PFSK-1 (cell line): ENCODE measurements at regions not wholly inside any gene's neighbourhood (a gene's known extent, or its start where the extent isn't known, plus 50 kb on each side); places are given as distances from the start of the nearest gene placed in this dataset.

Experiments used
- FOXP2 ChIP-seq: optimal IDR thresholded peaks from 2 replicates; pipeline ENCODE3; 2011; ENCODE audit warnings: borderline replicate concordance, control low read depth, inconsistent platforms; ENCODE audit not compliant: insufficient read depth; ENCODE audit errors: extremely low read length, extremely low read depth
- POLR2AphosphoS5 ChIP-seq: IDR thresholded peaks from 2 replicates; pipeline ENCODE4 v1.6.1; 2012; ENCODE audit warnings: low read depth, mild to moderate bottlenecking, control low read depth, low read length, moderate library complexity
- SIN3A ChIP-seq: IDR thresholded peaks from 2 replicates; pipeline ENCODE4 v1.6.1; 2012; ENCODE audit warnings: mild to moderate bottlenecking, low read length, moderate library complexity, borderline replicate concordance; ENCODE audit not compliant: insufficient read depth
- TAF1 ChIP-seq: IDR thresholded peaks from 2 replicates; pipeline ENCODE4 v1.6.1; 2012; ENCODE audit warnings: low read length, control low read depth, borderline replicate concordance; ENCODE audit not compliant: insufficient read depth
- TF ChIP-seq, protein P1 (sequence below), 2 experiments: IDR thresholded peaks; 2 replicates each; pipeline versions ENCODE4 v1.6.1 to v1.8.0; 2011 to 2012; ENCODE audit warnings: low read depth in 2 of 2, low read length in 2 of 2, control low read depth in 1 of 2, inconsistent platforms in 1 of 2, mild to moderate bottlenecking in 1 of 2, moderate library complexity in 1 of 2; ENCODE audit not compliant: insufficient read depth in 1 of 2

DNA sequence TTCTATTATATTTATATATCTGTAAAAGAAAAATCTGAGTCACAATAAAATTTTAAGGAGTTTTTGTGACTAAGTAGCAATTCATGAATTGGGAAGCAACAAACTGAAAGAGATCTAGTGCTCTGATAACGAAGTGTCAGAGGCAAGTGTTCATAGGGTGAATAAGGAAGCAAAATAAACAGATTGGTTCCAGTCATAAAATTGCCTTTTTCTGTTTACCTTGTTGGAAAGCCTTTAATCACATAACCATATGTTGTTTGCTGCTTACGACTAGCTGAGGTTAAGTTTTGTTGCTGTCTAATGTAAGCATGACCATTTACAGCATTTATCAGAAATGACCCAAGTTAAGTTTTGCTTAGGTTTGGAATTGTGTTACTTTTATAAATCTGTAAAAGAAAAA, 358.9 kb downstream of the ARL6IP6 start:
- TF ChIP-seq FOXP2 (no peak), POLR2AphosphoS5 (no peak), SIN3A (no peak), TAF1 (no peak)
- TF ChIP-seq, protein P1, sequence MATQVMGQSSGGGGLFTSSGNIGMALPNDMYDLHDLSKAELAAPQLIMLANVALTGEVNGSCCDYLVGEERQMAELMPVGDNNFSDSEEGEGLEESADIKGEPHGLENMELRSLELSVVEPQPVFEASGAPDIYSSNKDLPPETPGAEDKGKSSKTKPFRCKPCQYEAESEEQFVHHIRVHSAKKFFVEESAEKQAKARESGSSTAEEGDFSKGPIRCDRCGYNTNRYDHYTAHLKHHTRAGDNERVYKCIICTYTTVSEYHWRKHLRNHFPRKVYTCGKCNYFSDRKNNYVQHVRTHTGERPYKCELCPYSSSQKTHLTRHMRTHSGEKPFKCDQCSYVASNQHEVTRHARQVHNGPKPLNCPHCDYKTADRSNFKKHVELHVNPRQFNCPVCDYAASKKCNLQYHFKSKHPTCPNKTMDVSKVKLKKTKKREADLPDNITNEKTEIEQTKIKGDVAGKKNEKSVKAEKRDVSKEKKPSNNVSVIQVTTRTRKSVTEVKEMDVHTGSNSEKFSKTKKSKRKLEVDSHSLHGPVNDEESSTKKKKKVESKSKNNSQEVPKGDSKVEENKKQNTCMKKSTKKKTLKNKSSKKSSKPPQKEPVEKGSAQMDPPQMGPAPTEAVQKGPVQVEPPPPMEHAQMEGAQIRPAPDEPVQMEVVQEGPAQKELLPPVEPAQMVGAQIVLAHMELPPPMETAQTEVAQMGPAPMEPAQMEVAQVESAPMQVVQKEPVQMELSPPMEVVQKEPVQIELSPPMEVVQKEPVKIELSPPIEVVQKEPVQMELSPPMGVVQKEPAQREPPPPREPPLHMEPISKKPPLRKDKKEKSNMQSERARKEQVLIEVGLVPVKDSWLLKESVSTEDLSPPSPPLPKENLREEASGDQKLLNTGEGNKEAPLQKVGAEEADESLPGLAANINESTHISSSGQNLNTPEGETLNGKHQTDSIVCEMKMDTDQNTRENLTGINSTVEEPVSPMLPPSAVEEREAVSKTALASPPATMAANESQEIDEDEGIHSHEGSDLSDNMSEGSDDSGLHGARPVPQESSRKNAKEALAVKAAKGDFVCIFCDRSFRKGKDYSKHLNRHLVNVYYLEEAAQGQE (IDR thresholded peaks at IDR 0.05; ENCODE audit: insufficient read depth in 1 of 2, low read depth in 2 of 2, low read length in 2 of 2): no peak

GRCh38 chr2:153074207-153074606, 355.8 kb downstream of the ARL6IP6 start:
- TF ChIP-seq POLR2AphosphoS5 (no peak), TAF1 (no peak), SIN3A (no peak), FOXP2 (no peak)
- TF ChIP-seq, protein P1 (IDR thresholded peaks at IDR 0.05; ENCODE audit: insufficient read depth in 1 of 2, low read depth in 2 of 2, low read length in 2 of 2): no peak

GRCh38 chr2:153072813-153073212, 354.4 kb downstream of the ARL6IP6 start:
- no peak for TF ChIP-seq SIN3A
- TF ChIP-seq, protein P1 (IDR thresholded peaks at IDR 0.05; ENCODE audit: insufficient read depth in 1 of 2, low read depth in 2 of 2, low read length in 2 of 2): no peak
- no peak for TF ChIP-seq TAF1
- no peak for TF ChIP-seq POLR2AphosphoS5
- TF ChIP-seq FOXP2: no peak

DNA sequence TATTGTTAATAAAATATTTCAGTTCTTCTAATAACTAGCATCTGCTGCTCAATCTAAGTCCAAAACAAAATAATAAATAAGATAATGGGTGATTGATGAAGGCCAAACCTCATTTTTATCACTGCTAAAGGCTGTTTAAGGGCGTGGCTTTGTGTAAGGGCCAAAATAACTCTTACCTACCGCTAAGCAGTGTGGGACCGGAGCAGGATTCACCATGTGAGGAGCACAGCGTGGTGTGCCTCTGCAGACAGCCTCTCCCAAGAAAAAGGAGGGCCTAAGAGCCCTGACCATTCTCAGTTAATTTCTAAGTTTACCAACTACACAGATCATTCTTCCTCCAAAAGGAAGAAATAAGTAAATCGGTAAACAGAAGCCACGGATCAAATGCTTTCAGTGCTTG, 353.7 kb downstream of the ARL6IP6 start:
- TF ChIP-seq TAF1: no peak

GRCh38 chr2:153071090-153071489, 352.7 kb downstream of the ARL6IP6 start:
- TF ChIP-seq SIN3A: no peak

- TF ChIP-seq, protein P1 (IDR thresholded peaks at IDR 0.05; ENCODE audit: insufficient read depth in 1 of 2, low read depth in 2 of 2, low read length in 2 of 2): no peak
- TF ChIP-seq FOXP2: no peak
- TF ChIP-seq POLR2AphosphoS5: no peak
These were observed 350.5 kb downstream of the ARL6IP6 start for GRCh38 chr2:153068915-153069314.
